Hepatocyte (in vitro differentiated cells): ENCODE measurements at regions not wholly inside any gene's neighbourhood (a gene's known extent, or its start where the extent isn't known, plus 50 kb on each side); places are given as distances from the start of the nearest gene placed in this dataset.

ENCODE experiments used
- DNase-seq: peaks from one replicate; pipeline ENCODE4 v3.0.0-alpha.2; 2016; ENCODE audit warnings: low spot score
- H2AFZ ChIP-seq: fragments of 200-600 bp; sonication (generic); 2 replicates; pipeline ENCODE4 v1.6.0; 2016; ENCODE audit warnings: antibody characterized with exemption, mild to moderate bottlenecking
- H3K27ac ChIP-seq: fragments of 200-600 bp; sonication (generic); 2 replicates; pipeline ENCODE4 v1.5.1; 2016; ENCODE audit warnings: mild to moderate bottlenecking
- H3K27me3 ChIP-seq: fragments of 200-600 bp; sonication (generic); 2 replicates; pipeline ENCODE4 v1.6.1; 2016
- H3K36me3 ChIP-seq: fragments of 200-600 bp; sonication (generic); replicated peaks from 2 replicates; pipeline ENCODE4 v1.5.1; 2016; ENCODE audit warnings: low read depth; ENCODE audit not compliant: insufficient read depth
- H3K4me1 ChIP-seq: fragments of 200-600 bp; sonication (generic); 2 replicates; pipeline ENCODE4 v1.5.1; 2016; ENCODE audit warnings: mild to moderate bottlenecking, moderate library complexity; ENCODE audit not compliant: insufficient read depth
- H3K4me2 ChIP-seq: fragments of 200-600 bp; sonication (generic); 2 replicates; pipeline ENCODE4 v1.6.0; 2016
- H3K4me3 ChIP-seq: fragments of 200-600 bp; sonication (generic); 2 replicates; pipeline ENCODE4 v1.5.1; 2016; ENCODE audit warnings: mild to moderate bottlenecking
- H3K79me2 ChIP-seq: fragments of 200-600 bp; sonication (generic); 2 replicates; pipeline ENCODE4 v1.6.0; 2017; ENCODE audit warnings: mild to moderate bottlenecking
- H3K9me2 ChIP-seq: fragments of 200-600 bp; sonication (generic); replicated peaks from 2 replicates; pipeline ENCODE4 v1.6.0; 2017; ENCODE audit warnings: mild to moderate bottlenecking; ENCODE audit not compliant: insufficient read depth
- H3K9me3 ChIP-seq: fragments of 200-600 bp; sonication (generic); 2 replicates; pipeline ENCODE4 v1.5.1; 2016; ENCODE audit warnings: low read depth, mild to moderate bottlenecking
- H4K20me1 ChIP-seq: fragments of 200-600 bp; sonication (generic); 2 replicates; pipeline ENCODE4 v1.6.0; 2016; ENCODE audit warnings: mild to moderate bottlenecking; ENCODE audit not compliant: insufficient read depth, poor library complexity, severe bottlenecking
- CTCF ChIP-seq: fragments of 200-600 bp; sonication (generic); IDR thresholded peaks from 2 replicates; pipeline ENCODE4 v1.5.1; 2016; ENCODE audit warnings: antibody characterized with exemption, mild to moderate bottlenecking; ENCODE audit not compliant: poor library complexity
- EZH2 ChIP-seq: fragments of 200-600 bp; sonication (generic); IDR thresholded peaks from 2 replicates; pipeline ENCODE4 v1.6.1; 2016; ENCODE audit warnings: antibody characterized with exemption, mild to moderate bottlenecking, borderline replicate concordance
- EZH2phosphoT487 ChIP-seq: fragments of 200-600 bp; sonication (generic); IDR thresholded peaks from one replicate; pipeline ENCODE4 v1.6.1; 2018; ENCODE audit warnings: antibody characterized with exemption, mild to moderate bottlenecking, low read depth, moderate library complexity; ENCODE audit not compliant: unreplicated experiment, severe bottlenecking
- WGBS: methylation state at CpG from one replicate; pipeline ENCODE4 v1.1.6; 2016; ENCODE audit warnings: low lambda C conversion rate; ENCODE audit errors: missing lambda C conversion rate; 5-methylcytosine and 5-hydroxymethylcytosine counted together

- H3K36me3 ChIP-seq, result no peaks in the 10 kb centered on the region
- H3K4me3 ChIP-seq, result no peak overlapping the region
- H2AFZ ChIP-seq, result no peak overlapping the region
- TF ChIP-seq EZH2phosphoT487, result no peak
- TF ChIP-seq EZH2, result no peak
- TF ChIP-seq CTCF, result no peak
- H3K4me2 ChIP-seq, result no peak overlapping the region
- H4K20me1 ChIP-seq, result no peaks in the 10 kb centered on the region
- peaks cover 63% of the 10 kb centered on the region for H3K27me3 ChIP-seq
- no peaks in the 10 kb centered on the region for H3K9me2 ChIP-seq
- H3K9me3 ChIP-seq, result no peaks in the 10 kb centered on the region
- 67% methylated on average over 2 of the region's 2 CpGs for WGBS
- no peak overlapping the region for H3K27ac ChIP-seq
- H3K79me2 ChIP-seq, result no peaks in the 10 kb centered on the region
- no peaks in the 10 kb centered on the region for H3K4me1 ChIP-seq
- no peak for DNase-seq
These were observed 354.7 kb upstream of the PODXL start for GRCh38 chr7:131911112-131911511.

- peak overlapping the region; percentile 92 for H3K4me2 ChIP-seq
- no peaks in the 10 kb centered on the region for H4K20me1 ChIP-seq
- H3K36me3 ChIP-seq, result no peaks in the 10 kb centered on the region
- no peak overlapping the region for H2AFZ ChIP-seq
- H3K9me3 ChIP-seq, result no peaks in the 10 kb centered on the region
- 8% methylated on average over 64 of the region's 68 CpGs for WGBS
- H3K27me3 ChIP-seq, result peaks cover 63% of the 10 kb centered on the region
- H3K27ac ChIP-seq, result peak overlapping the region; percentile 37
- no peak for TF ChIP-seq EZH2phosphoT487
- H3K4me3 ChIP-seq, result peak overlapping the region; percentile 27
- no peaks in the 10 kb centered on the region for H3K4me1 ChIP-seq
- H3K79me2 ChIP-seq, result no peaks in the 10 kb centered on the region
- no peaks in the 10 kb centered on the region for H3K9me2 ChIP-seq
- peak; percentile 40 for DNase-seq
These were observed 352.8 kb upstream of the PODXL start for GRCh38 chr7:131909151-131909768.

GRCh38 chr7:131908714-131909113 is 352.3 kb upstream of the PODXL start:
- no peak for DNase-seq
- no peaks in the 10 kb centered on the region for H3K9me2 ChIP-seq
- 63% methylated on average over 7 of the region's 7 CpGs for WGBS
- H3K9me3 ChIP-seq, result no peaks in the 10 kb centered on the region
- H3K79me2 ChIP-seq, result no peaks in the 10 kb centered on the region
- no peak overlapping the region for H2AFZ ChIP-seq
- H3K27me3 ChIP-seq, result peaks cover 63% of the 10 kb centered on the region
- no peak overlapping the region for H3K4me3 ChIP-seq
- H3K4me1 ChIP-seq, result no peaks in the 10 kb centered on the region
- no peaks in the 10 kb centered on the region for H4K20me1 ChIP-seq
- peak overlapping the region; percentile 37 for H3K27ac ChIP-seq
- H3K4me2 ChIP-seq, result peak overlapping the region; percentile 92
- H3K36me3 ChIP-seq, result no peaks in the 10 kb centered on the region
- TF ChIP-seq CTCF (no peak), EZH2phosphoT487 (no peak), EZH2 (no peak)

GRCh38 chr7:131905471-131905973 is 349.1 kb upstream of the PODXL start:
- DNase-seq, result no peak
- Histone ChIP-seq H3K4me3 (no peak overlapping the region), H3K4me2 (no peak overlapping the region), H3K27me3 (peaks cover 38% of the 10 kb centered on the region), H3K79me2 (no peaks in the 10 kb centered on the region), H3K9me2 (no peaks in the 10 kb centered on the region), H4K20me1 (no peaks in the 10 kb centered on the region), H3K4me1 (no peaks in the 10 kb centered on the region), H2AFZ (no peak overlapping the region), H3K36me3 (no peaks in the 10 kb centered on the region), H3K27ac (no peak overlapping the region), H3K9me3 (no peaks in the 10 kb centered on the region)
- 56% methylated on average over 3 of the region's 3 CpGs for WGBS
- TF ChIP-seq EZH2phosphoT487, result no peak
- no peak for TF ChIP-seq CTCF
- TF ChIP-seq EZH2, result no peak
